Suprapubic skin (tissue), 4 donors: ENCODE measurements at regions not wholly inside any gene's neighbourhood (a gene's known extent, or its start where the extent isn't known, plus 50 kb on each side); places are given as distances from the start of the nearest gene placed in this dataset.

ENCODE experiments used
- DNase-seq, 2 donors: peaks; one replicate each; pipeline ENCODE4 v3.0.0-alpha.2; 2019; ENCODE audit warnings: low spot score in 2 of 2
- H3K27ac ChIP-seq: fragments of 200-600 bp; sonication (generic); one replicate; pipeline ENCODE4 v1.5.1; 2019
- H3K27me3 ChIP-seq: fragments of 200-600 bp; sonication (generic); one replicate; pipeline ENCODE4 v1.5.1; 2019
- H3K36me3 ChIP-seq: fragments of 200-600 bp; sonication (generic); one replicate; pipeline ENCODE4 v1.5.1; 2019
- H3K4me1 ChIP-seq: fragments of 200-600 bp; sonication (generic); one replicate; pipeline ENCODE4 v1.5.1; 2019
- H3K4me3 ChIP-seq: fragments of 200-600 bp; sonication (generic); one replicate; pipeline ENCODE4 v1.5.1; 2019; ENCODE audit warnings: mild to moderate bottlenecking
- H3K9me3 ChIP-seq: fragments of 200-600 bp; sonication (generic); one replicate; pipeline ENCODE4 v1.5.1; 2019
- EP300 ChIP-seq: sonication (generic); formaldehyde crosslinking; IDR thresholded peaks from one replicate; pipeline ENCODE4 v1.6.1; 2017; ENCODE audit warnings: antibody characterized with exemption
- POLR2A ChIP-seq, 2 donors: fragments of 450-650 bp; IDR thresholded peaks; one replicate each; pipeline ENCODE4 v1.6.1; 2017; ENCODE audit warnings: antibody characterized with exemption in 2 of 2, mild to moderate bottlenecking in 2 of 2, moderate library complexity in 2 of 2
- POLR2AphosphoS5 ChIP-seq, 3 donors: sonication (generic); formaldehyde crosslinking; IDR thresholded peaks; one replicate each; pipeline ENCODE4 v1.6.1; 2017; ENCODE audit warnings: antibody characterized with exemption in 3 of 3
- WGBS: methylation state at CpG from one replicate; pipeline ENCODE4 v1.1.5; 2018; 5-methylcytosine and 5-hydroxymethylcytosine counted together
- TF ChIP-seq, protein P1 (sequence below), 2 donors: fragments of 200-600 bp in 1 of 2; fragments of 450-650 bp in 1 of 2; sonication (generic) in 1 of 2; IDR thresholded peaks; one replicate each; pipeline ENCODE4 v1.5.1; 2016 to 2019; ENCODE audit warnings: antibody characterized with exemption in 2 of 2, mild to moderate bottlenecking in 1 of 2, moderate library complexity in 1 of 2

DNA sequence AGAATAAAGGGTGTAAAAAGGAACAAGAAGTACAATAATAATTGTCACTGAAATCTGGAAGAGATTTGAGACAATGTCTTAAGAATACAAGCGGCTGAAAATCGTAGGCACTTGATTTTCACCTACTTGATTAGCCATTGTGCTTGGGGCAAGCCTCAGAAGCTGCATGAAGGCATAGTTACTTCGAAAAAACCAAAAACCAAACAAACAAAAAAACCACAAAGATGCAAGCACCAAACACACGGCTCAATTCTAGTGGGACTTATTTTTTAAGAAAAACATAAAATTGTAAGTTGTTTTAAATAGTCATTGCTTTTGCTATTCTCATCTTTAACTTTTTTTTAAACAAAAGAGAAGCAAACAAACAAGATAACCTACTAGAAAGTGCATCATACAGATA is 235.6 kb downstream of the OGFRL1 start:
- H3K36me3 ChIP-seq: no peaks in the 10 kb centered on the region
- H3K27me3 ChIP-seq: no peaks in the 10 kb centered on the region
- H3K4me3 ChIP-seq: no peak overlapping the region
- TF ChIP-seq, protein P1, sequence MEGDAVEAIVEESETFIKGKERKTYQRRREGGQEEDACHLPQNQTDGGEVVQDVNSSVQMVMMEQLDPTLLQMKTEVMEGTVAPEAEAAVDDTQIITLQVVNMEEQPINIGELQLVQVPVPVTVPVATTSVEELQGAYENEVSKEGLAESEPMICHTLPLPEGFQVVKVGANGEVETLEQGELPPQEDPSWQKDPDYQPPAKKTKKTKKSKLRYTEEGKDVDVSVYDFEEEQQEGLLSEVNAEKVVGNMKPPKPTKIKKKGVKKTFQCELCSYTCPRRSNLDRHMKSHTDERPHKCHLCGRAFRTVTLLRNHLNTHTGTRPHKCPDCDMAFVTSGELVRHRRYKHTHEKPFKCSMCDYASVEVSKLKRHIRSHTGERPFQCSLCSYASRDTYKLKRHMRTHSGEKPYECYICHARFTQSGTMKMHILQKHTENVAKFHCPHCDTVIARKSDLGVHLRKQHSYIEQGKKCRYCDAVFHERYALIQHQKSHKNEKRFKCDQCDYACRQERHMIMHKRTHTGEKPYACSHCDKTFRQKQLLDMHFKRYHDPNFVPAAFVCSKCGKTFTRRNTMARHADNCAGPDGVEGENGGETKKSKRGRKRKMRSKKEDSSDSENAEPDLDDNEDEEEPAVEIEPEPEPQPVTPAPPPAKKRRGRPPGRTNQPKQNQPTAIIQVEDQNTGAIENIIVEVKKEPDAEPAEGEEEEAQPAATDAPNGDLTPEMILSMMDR (IDR thresholded peaks at IDR 0.05): no peak
- no peak for TF ChIP-seq POLR2AphosphoS5 (IDR thresholded peaks at IDR 0.05)
- TF ChIP-seq EP300: no peak
- TF ChIP-seq POLR2A (IDR thresholded peaks at IDR 0.05): no peak
- H3K9me3 ChIP-seq: no peaks in the 10 kb centered on the region
- DNase-seq: no peak
- H3K27ac ChIP-seq: no peak overlapping the region
- H3K4me1 ChIP-seq: no peaks in the 10 kb centered on the region
- WGBS: 62% methylated on average over 4 of the region's 4 CpGs

DNA sequence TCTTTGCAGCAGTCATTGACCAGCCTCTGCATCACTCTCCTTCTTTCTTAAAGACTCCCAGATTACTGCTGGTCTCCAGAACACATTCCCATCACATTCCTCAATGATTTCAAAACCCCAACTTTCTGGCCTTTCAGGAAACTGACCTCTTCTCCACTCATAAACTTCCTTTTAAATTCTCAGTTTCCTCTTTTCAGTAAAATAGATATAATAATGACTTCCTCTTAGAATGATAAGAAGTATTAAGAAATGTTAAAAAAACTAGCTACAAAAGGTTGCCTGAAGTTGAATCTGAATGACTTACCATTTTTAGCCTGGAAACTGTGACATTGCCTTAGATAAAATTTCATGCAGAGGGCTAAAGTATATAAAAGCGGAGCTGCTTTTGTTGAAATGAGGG is 239.3 kb downstream of the OGFRL1 start:
- Histone ChIP-seq H3K4me3 (no peak overlapping the region), H3K27ac (no peak overlapping the region), H3K4me1 (no peaks in the 10 kb centered on the region), H3K36me3 (no peaks in the 10 kb centered on the region), H3K9me3 (no peaks in the 10 kb centered on the region), H3K27me3 (no peaks in the 10 kb centered on the region)
- WGBS: 96% methylated on average over 1 of the region's 1 CpG
- DNase-seq: no peak
- TF ChIP-seq, protein P1 (IDR thresholded peaks at IDR 0.05): no peak
- TF ChIP-seq POLR2AphosphoS5 (IDR thresholded peaks at IDR 0.05) (no peak), POLR2A (IDR thresholded peaks at IDR 0.05) (no peak), EP300 (no peak)

DNA sequence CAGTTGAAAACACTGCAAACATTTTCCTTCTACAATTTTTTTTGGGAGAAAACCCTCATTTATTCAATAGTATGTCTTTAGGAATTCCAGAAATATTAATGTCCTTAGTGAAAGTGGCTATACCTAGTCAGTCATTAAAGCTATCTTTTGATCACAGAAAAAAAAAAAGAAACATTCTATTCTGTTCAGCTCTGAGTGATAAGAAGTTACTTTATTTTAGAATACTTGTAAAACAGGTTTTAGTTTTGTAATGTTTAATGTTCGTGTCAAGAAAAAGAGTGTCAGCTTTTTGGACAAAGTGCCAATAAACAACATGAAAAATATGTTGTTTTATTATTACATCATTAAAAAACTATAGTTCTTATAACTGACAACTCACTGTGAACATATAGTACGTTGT is 240.4 kb downstream of the OGFRL1 start:
- Histone ChIP-seq H3K36me3 (no peaks in the 10 kb centered on the region), H3K4me1 (no peaks in the 10 kb centered on the region), H3K27me3 (no peaks in the 10 kb centered on the region), H3K27ac (no peak overlapping the region), H3K4me3 (no peak overlapping the region), H3K9me3 (no peaks in the 10 kb centered on the region)
- WGBS: 51% methylated on average over 2 of the region's 2 CpGs
- TF ChIP-seq, protein P1 (IDR thresholded peaks at IDR 0.05): no peak
- TF ChIP-seq EP300 (no peak), POLR2A (IDR thresholded peaks at IDR 0.05) (no peak), POLR2AphosphoS5 (IDR thresholded peaks at IDR 0.05) (no peak)
- no peak for DNase-seq

DNA sequence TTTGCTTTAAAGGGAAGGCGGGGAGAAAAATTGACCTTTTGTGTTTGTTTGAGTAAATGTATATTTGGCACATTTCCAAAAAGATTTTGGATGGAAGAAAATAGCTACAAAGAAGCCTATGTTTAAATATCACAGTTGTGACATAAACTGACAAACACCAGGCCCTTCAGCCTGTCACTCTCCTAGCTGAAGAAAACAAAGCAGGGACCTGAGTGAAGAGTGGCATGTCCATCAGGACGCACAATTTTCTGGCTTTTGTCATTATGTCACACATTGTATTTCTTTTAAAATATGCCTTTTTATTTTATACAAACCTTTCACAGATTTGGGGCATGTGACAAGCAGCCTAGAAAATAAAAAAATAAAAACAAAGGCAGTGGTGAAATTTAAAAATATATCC is 241.2 kb downstream of the OGFRL1 start:
- TF ChIP-seq EP300 (no peak), POLR2A (IDR thresholded peaks at IDR 0.05) (no peak), POLR2AphosphoS5 (IDR thresholded peaks at IDR 0.05) (no peak)
- TF ChIP-seq, protein P1 (IDR thresholded peaks at IDR 0.05): no peak
- WGBS: 81% methylated on average over 2 of the region's 2 CpGs
- Histone ChIP-seq H3K4me1 (no peaks in the 10 kb centered on the region), H3K27me3 (no peaks in the 10 kb centered on the region), H3K27ac (no peak overlapping the region), H3K9me3 (no peaks in the 10 kb centered on the region), H3K4me3 (no peak overlapping the region), H3K36me3 (no peaks in the 10 kb centered on the region)
- no peak for DNase-seq

DNA sequence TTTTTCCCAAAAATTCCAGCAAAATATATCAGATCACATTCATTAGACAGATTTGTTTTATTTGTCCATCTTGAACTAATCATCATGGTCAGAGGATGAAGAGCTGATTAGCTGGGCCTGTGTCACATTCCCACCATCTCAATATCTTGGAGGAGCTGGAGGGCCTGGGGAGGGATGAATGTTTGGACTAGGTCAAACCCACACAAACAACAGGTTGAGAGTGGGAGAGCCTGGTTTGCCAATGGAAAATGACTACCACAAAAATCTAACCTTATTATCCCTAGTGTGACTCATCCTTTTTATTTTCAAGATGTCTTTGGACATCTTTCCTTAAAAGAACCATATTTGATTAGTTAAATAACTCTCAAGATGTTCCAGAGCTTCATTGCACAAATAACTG is 242.4 kb downstream of the OGFRL1 start:
- Histone ChIP-seq H3K4me1 (no peaks in the 10 kb centered on the region), H3K4me3 (no peak overlapping the region), H3K36me3 (no peaks in the 10 kb centered on the region), H3K9me3 (no peaks in the 10 kb centered on the region), H3K27me3 (no peaks in the 10 kb centered on the region), H3K27ac (no peak overlapping the region)
- no peak for DNase-seq
- TF ChIP-seq, protein P1 (IDR thresholded peaks at IDR 0.05): no peak
- TF ChIP-seq EP300 (no peak), POLR2A (IDR thresholded peaks at IDR 0.05) (no peak), POLR2AphosphoS5 (IDR thresholded peaks at IDR 0.05) (no peak)
